ENCODE measurements at regions not wholly inside any gene's neighbourhood (a gene's known extent, or its start where the extent isn't known, plus 50 kb on each side); places are given as distances from the start of the nearest gene placed in this dataset.
A peak's percentile ranks its signal among the peaks of the same experiment; 100 is the strongest.

DNA sequence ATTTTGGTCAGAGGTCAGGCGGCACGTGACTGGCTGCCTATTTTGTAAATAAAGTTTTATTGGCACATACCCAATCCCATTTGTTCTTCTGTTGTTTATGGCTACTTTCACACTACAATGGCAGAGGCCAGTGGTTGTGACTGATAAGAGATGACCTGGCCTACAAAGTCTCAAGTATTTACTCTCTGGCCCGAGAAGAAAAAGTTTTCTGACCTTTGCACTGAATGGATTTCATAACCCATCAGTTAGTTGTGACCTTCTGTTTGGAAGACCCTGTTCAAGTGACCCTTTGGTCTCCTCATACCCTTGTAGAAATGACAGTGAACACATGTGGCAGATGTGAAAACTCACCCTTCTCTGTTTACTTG lies 121.4 kb upstream of the MGAT5 start:
- no peak for DNase-seq

DNA sequence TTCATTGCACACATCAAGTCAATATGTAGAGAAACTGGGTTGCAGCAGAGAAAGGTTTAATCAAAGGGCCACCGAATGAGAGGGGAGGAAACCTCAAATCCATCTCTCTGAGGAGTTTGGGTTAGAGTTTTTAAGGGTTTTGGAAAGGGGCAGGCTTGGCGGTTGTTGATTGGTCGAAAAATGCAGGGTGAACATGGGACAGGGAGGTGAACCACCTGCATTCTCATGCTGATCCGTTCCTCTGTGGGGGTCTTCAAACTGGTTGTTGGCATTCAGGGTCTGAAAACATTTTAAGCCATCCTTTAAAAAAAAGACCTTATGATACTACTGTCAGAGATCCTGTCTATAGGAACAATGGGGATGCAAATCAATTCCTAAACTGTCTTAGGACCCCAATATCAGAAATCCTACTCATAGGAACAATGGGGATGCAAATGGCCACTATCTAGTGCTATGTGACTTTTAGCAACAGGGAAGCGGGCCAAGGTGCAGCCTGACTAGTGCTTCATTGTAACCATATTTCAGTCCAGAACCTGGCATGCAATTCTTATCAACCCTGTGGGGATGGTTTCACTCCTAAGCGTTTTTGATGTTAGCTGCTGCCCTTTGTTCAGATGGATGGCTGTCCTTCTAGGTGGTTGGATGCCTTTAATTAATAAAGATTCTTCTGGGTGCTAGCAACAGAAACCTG lies 120.1 kb upstream of the MGAT5 start:
- DNase-seq = no peak

DNA sequence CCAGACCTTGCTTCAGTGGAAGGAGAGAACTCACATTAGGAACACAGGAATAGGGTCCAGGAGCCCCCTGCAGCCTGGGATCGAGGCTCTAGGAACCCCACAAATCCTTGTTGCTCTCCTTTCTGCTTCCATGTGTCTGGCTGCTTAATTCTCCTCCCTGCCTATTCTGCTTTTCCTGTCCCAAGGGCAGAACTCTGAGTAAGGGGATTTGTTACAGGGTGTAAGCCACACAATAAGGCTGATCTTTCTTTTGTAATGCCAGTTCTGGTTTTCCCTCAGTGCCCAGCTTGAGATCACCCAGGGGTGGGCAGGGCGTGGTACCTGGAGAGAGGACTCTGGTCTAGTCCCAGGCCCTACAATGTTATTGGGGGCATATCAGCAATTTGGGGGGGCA lies 119.6 kb upstream of the MGAT5 start:
- no peak for DNase-seq

DNA sequence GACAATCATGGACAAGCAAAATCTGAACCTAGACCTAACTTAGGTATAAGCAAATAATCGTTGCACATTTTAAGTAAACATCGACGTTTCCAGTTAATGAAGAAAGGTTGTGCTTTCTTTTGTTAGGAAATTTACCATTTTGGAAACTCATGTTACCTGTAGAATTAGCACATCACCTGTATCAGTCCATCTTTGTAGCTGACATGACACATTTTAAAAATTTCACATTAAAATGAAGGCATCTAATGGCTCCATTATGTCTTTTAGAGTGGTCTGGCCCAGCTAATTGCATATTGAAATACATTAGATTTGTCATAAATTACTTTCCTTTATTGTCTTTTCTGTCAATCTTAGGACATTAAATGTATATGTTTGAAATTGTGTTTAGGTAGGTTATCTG lies 119.0 kb upstream of the MGAT5 start:
- no peak for DNase-seq

DNA sequence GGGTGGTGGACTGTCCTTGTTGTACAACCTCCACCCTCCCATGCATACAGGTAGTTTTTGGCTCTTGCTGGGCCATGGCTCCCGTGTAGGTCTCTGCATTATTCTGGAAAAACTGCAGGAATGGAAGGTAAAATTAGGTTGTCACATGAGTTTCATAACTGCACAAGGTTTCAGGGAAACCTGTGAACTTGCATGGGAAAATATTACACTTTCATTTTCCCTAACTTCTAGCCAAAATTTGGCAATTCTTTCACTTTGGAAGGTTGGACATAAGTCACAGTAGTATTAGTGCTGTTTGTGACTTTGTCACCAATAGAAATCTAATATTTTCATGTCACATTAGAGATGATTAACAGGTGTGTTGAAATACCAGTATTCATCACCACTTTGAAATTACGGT lies 118.1 kb upstream of the MGAT5 start:
- DNase-seq = no peak

DNA sequence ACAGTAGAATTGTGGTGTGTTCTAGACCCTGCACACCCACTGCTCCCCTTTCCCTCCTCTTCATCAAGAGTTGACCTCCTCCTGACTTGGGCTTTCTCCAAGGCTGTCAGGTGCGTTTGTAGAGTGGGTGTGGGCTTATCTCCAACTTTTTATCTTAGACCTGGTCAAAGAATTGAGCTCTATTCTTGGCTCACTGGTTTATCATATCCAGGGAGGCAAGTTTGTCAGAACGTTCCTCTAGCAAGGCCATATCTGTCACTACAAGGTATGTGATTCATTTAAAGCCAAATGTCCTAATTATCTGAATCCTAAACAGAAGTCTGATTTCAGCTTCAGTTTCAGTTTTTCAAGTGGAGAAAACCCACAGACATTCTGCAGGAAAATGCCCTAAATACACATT lies 117.1 kb upstream of the MGAT5 start:
- DNase-seq = no peak

DNA sequence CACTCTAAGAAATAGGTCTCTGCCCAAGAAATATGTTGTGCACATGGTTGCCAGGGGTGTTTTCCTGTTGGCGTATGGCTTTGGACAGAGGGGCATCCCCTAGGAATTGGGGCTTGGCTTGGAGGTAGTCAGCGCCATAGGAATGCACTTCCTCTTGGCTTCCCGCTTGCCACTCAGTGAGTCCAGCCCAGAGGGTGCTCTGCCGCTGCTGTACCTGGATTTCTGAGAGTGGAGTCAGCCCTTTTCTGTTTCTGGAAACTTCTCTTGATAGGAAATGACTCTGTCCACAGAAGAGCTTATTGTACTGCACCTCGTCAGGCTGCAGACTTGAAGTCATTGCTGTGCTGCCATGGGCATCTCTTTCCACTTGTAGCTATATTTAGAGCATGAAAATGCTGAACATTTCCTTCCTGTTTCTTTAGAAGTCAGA lies 116.7 kb upstream of the MGAT5 start:
- DNase-seq = peak; percentile 70

DNA sequence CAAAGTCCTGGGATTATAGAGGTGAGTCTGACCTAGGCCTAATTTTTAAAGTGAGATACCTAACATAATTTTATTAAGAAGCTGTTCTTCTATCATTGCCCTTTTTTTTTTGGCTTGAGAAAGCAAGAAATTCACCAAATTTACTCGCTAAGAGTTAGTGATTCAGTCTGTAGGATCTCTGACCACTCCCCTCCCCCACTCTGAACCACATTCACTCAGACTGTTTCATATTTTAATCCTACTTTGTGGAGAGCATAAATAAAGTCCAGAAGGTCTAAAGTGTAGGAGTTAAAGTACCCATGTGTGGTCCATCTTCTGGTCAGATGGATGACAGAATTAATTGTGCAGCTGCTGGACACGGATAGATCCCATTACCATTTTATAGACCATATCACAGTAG lies 115.8 kb upstream of the MGAT5 start:
- peak; percentile 20 for DNase-seq

DNA sequence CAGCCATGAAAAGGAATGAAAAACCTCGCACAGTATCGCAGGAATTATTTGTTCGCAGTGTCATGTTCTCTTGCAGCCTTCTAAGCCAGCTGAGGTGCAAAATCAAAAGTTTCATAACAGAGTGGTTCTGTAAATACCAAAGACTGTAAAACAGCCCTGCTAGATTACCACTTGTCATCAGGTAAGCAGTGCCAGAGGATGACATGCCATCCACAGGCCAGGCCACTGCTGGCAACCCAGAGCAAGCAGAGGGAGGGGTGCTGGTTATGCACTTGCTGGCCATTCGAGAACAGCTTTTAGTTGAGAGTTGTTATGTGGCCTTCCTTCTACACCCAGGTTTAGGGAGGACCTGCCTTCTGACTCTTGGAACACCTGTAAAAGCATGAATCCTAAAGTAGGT lies 114.3 kb upstream of the MGAT5 start:
- DNase-seq = no peak

DNA sequence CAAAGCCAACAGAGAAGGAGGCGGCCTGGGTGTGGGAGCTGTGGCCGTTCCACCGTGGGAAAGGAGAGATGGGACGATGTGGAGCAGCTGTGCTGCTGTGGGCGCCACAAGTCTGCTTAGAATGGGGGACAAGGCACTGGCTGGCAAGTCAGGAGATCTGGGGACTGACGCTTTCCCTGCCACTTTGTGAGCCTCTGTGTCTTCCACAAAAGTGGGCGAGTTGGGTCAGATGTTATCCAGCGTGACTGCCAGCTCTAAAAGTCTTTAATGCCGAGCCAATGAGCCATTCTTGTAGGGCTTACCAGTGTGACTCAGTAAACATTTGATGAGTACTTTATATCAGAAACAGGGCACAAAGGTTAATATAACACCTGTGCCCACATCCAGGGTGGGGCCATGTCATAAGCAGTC lies 113.6 kb upstream of the MGAT5 start:
- DNase-seq = no peak

DNA sequence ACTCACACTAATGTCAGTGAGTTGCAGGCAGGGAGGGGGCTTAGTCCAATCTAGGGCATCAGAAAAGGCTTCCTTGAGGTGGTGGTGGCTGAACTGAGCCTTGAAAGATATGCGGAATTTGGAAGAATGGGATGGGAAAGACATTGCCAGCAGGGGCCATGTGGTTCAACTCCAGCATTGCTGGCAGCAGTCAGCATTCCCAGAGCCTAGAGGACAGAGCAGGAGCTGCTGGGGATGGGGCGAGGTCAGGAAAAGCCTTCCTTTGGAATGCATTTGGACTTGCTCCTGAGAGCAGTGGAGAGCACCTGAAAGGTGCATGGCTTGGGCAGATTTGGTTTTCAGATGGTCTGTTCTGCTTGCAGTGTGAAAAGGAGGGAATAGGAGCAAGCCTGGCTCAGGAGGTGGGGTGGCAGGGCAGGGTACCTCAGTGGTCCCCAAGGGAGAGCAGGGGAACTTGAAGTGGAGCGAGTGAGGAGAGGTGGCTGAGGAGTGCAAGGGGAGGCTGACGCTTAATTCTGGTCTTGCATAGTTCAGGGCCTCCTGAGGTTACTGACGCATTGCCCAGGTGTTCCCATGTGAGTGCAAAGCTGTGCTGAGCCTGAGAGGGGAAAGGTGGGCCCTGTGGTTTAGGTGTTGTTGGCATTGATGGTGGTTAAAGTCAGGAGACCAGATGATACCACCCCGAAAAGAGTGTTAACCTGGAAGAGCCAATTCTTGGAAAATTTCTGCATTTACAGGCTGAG lies 112.1 kb upstream of the MGAT5 start:
- no peak for DNase-seq

DNA sequence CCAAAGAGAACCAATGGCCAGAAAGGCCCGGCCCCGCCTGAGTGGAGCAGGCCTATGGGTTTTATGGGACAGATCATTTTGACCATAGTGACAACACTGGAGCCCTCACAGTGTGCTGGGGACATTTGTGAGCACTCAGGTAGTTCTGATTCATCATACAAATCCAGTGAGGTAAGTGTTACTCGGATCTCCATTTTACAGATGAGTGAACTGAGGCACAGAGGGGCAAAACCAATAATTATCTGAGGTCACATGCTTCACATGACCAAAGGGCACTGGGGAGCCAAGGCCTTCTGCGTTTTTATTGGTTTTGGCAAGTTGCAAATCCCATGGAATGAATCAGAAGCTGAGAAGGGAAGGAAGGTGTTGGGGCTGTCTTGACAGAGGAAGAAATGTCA lies 111.5 kb upstream of the MGAT5 start:
- no peak for DNase-seq

DNA sequence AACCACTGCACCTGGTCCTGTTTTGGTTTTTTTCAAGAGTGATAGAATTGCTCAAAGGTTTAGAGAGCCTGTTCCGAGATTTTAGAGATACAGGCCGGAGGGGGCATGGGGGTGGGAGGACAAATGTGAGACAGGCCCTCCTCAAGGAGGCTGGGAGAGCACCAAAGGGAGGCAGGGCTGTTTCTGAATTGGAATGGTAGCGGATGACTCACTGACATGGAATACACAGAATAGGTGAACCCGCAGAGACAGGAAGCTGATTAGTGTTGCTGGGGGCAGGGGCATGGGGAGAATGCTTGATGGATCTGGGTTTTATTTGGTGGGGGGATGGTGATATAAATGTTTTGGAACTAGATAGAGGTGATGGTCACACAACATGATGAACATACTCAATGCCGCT lies 111.0 kb upstream of the MGAT5 start:
- DNase-seq = no peak

DNA sequence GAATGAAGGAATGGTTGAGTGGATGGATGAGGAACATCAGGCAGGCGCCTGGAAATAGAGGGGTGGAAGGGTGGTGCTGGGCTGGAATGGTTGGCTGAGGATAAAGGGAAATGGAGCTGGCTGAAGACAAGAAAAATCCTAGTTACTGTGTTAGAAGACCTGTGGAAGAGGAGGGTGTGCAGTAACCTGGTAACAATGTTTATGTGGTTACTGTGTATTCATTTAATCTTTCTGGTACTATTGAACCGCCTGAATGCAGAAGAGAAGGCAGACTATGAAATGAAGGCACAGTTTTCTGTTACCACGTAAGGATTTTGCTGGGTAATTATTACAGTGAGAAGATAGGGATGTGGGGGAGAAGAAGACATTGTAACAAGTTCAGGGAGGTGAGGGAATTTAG lies 110.3 kb upstream of the MGAT5 start:
- DNase-seq = no peak

DNA sequence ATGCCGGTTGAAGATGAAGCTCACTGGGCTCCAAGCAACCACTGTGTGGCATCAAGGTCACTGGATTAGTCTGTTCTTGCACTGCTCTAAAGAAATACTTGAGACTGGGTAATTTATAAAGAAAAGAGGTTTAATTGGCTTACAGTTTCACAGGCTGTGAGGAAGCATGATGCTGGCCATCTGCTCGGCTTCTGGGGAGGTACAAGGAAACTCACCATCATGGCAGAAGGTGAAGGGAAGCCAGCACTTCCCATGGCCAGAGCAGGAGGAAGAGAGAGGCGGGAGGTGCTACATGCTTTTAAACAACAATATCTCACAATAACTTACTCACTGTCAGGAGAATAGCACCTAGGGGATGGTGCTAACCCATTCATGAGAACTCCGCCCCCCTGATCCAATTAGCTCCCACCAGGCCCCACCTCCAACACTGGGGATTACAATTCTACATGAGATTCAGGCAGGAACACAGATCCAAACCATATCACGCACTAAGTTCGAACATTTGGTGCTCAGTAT lies 109.7 kb upstream of the MGAT5 start:
- no peak for DNase-seq

DNA sequence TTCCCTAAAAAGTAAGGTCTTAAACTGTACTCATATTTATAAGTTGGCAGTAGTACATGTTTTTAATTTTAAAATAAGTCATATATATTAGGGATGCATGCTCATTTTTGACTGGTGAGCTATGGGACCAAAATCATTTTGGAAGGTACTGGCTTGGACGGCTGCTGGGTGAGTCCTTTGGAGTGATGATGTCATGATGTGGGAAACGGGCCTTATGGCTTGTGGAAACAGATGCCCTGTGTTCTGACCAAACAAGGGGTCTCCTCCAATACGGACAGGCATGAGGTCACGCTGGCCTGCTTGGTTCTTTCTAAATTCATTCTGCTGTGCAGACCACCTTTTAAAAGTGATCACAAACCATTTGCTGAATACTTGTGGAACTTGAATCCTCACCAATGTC lies 109.2 kb upstream of the MGAT5 start:
- DNase-seq = no peak

DNA sequence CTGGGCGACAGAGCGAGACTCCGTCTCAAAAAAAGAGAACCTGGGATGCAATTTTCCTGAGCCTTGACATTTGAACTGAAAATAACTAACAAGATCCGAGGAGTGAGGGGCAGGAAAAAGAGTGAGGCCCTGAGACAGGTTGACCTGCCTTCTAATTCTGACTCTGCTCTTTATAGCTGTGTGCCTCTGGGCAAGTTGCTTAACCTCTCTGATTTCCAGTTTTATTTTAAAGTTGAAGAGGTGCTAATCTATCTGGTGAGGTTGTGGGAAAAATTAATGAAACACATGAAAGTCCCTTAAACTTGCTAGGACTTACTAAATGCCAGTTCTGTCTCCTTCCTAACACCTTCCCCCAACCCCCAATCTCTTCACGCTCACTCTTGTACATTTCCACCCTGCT lies 108.4 kb upstream of the MGAT5 start:
- DNase-seq = no peak

DNA sequence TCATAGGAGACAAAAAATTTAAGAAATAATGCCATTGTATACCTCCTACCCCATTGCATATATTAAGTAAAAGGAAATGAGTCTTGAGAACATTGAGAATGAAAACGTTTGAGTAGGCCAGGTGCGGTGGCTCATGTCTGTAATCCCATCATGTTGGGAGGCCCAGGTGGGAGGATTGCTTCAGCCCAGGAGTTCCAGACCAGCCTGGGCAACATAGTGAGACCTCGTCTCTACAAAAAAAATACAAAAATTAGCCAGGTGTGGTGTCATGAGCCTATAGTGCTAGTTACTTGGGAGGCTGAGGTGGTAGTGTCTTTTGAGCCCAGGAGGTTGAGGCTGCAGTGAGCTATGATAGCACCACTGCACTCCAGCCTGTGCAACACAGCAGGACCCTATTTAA lies 107.7 kb upstream of the MGAT5 start:
- DNase-seq = no peak

DNA sequence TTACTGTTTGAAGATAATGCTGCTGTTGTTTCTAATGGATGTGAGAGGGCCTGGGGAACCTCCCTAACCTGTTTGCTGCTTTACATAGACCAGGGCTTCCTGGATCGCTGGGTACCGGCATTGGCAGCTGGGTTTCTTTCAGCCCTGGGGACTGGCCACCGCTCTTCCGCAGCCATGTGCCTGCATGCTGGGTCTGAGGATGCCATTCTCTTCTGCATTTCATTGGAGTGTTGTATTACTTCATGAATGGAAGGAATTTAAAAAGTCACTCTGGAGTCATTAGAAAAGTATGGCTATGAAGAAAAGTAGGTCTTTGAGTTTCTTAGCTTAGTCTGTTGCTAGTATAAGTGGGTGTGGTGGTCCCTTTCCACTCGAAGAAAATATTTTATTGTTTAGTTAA lies 107.3 kb upstream of the MGAT5 start:
- no peak for DNase-seq

DNA sequence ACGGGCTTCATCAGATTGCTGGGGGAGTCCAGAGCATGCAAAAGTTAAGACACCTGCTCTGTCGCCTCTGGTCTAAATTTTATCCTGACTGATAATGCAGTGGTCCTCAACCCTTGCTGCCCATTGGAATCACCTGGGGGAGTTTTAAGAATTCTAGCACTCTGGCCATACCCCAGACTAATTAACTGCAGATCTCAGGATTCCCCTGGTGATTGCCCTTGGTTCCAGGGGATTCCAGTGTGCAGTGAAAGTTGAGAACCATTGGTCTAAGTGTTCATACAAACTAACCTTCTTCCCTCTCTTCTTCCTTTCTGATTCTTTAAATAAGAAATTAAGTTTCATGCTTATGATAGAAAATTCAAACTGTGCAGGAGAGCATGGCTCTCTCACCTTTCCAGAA lies 105.7 kb upstream of the MGAT5 start:
- no peak for DNase-seq

DNA sequence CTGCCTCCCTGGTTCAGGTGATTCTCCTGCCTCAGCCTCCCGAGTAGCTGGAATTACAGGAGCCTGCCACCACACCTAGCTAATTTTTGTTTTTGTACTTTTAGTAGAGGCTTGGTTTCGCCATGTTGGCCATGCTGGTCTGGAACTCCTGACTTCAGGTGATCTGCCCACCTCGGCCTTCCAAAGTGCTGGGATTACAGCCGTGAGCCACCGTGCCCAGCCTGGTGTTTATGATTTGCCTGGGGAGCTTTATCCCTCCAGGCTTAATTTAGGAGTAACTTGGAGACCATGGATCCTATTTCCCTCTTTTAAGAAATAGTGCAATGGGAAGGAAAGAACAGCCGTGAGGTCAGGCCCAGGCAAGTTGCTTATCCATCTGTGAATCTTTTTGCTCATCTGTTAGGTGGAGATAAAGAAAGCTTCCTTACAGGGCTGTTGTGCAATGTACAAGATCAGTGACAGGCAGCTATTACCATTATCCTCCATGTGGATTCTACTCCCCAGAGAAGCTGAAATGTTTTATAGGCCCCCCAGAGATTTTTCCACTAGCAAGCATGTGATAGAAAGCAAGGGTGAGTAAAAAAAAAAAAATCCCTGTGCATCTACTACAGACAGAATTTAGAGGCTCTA lies 104.9 kb upstream of the MGAT5 start:
- no peak for DNase-seq

DNA sequence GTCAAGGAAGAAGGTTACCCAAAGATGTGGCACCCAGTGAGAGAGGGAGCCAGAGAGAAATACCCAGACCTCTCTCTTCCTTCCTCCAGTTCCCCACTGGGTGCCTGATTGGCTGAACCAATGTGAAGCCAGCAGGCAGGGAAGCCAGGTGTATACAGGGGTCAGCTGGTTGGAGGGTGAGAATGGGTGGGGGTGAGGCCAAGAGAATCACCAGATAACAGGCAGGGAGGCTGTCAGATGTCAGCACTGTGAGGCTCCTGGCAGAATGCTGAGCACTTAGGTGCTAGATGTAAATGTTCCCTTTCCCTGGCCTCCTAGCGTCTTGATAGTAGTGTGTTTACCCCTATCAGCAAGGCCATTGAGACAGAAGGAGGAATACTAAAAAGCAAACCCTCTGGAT lies 104.0 kb upstream of the MGAT5 start:
- no peak for DNase-seq

DNA sequence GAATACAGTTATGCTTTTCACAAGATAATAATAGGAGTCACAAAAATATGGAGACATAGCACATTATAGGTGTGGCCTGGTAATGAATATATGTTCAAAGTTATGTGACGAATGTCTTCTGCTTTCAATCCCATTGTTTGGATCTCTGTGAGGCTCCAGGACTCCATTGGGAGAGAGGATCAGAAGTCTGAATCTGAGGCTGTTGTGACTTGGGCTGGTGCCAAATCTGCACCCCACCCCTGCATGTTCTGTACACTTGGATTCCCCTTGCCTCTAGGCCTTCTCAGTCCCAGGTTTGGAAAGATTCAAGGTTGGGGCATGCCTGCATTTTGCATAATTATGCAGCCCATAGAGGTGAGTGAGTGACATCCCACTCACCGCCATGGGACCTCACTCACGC lies 103.1 kb upstream of the MGAT5 start:
- no peak for DNase-seq
